HG03432 (cell line): ENCODE measurements at regions not wholly inside any gene's neighbourhood (a gene's known extent, or its start where the extent isn't known, plus 50 kb on each side); places are given as distances from the start of the nearest gene placed in this dataset.

ENCODE experiments used
- ATAC-seq: cut with Tn5 transposase; IDR thresholded peaks from one replicate; pipeline ENCODE4 v1.9.1; 2021; ENCODE audit warnings: mild to moderate bottlenecking, moderate library complexity; ENCODE audit not compliant: unreplicated experiment

- no peak for ATAC-seq
Observed at GRCh38 chr16:5647051-5647450, 549.5 kb upstream of the EEF2KMT start.

- ATAC-seq = no peak
Observed at GRCh38 chr16:5643855-5644531, 546.4 kb upstream of the EEF2KMT start.

GRCh38 chr16:5642436-5642835 is 544.8 kb upstream of the EEF2KMT start:
- no peak for ATAC-seq

GRCh38 chr16:5642011-5642410 is 544.4 kb upstream of the EEF2KMT start:
- ATAC-seq = no peak

GRCh38 chr16:5640883-5641282 is 543.3 kb upstream of the EEF2KMT start:
- ATAC-seq = no peak

GRCh38 chr16:5639531-5639930 is 541.9 kb upstream of the EEF2KMT start:
- no peak for ATAC-seq

GRCh38 chr16:5635331-5635730 is 537.7 kb upstream of the EEF2KMT start:
- ATAC-seq = no peak

- no peak for ATAC-seq
Observed at GRCh38 chr16:5634666-5635180, 537.1 kb upstream of the EEF2KMT start.

GRCh38 chr16:5633845-5634440 is 536.3 kb upstream of the EEF2KMT start:
- no peak for ATAC-seq

- ATAC-seq = no peak
Observed at GRCh38 chr16:5622234-5622884, 524.8 kb upstream of the EEF2KMT start.

GRCh38 chr16:5621826-5622225 is 524.2 kb upstream of the EEF2KMT start:
- no peak for ATAC-seq

- no peak for ATAC-seq
Observed at GRCh38 chr16:5619304-5619703, 521.7 kb upstream of the EEF2KMT start.

- no peak for ATAC-seq
Observed at GRCh38 chr16:5616841-5617240, 519.2 kb upstream of the EEF2KMT start.

- ATAC-seq = peak; percentile 78
Observed at GRCh38 chr16:5615868-5616642, 518.5 kb upstream of the EEF2KMT start.

- no peak for ATAC-seq
Observed at GRCh38 chr16:5607169-5607568, 509.6 kb upstream of the EEF2KMT start.

- ATAC-seq = no peak
Observed at GRCh38 chr16:5605404-5605803, 507.8 kb upstream of the EEF2KMT start.

GRCh38 chr16:5604770-5605169 is 507.2 kb upstream of the EEF2KMT start:
- ATAC-seq = no peak

GRCh38 chr16:5603836-5604235 is 506.2 kb upstream of the EEF2KMT start:
- no peak for ATAC-seq

GRCh38 chr16:5601957-5602356 is 504.4 kb upstream of the EEF2KMT start:
- ATAC-seq = no peak

GRCh38 chr16:5598793-5599192 is 501.2 kb upstream of the EEF2KMT start:
- no peak for ATAC-seq

- ATAC-seq = no peak
Observed at GRCh38 chr16:5595849-5596248, 498.3 kb upstream of the EEF2KMT start.
